Upper lobe of right lung (tissue), 1 donor: ENCODE measurements at regions not wholly inside any gene's neighbourhood (a gene's known extent, or its start where the extent isn't known, plus 50 kb on each side); places are given as distances from the start of the nearest gene placed in this dataset.

ENCODE experiments used
- ATAC-seq: fragments of 200-7000 bp; cut with Tn5 transposase; one replicate; pipeline ENCODE4 v1.9.1; 2020; ENCODE audit warnings: mild to moderate bottlenecking, moderate library complexity
- DNase-seq: peaks from one replicate; pipeline ENCODE4 v3.0.0-alpha.2; 2020
- H3K27ac ChIP-seq: fragments of 200-600 bp; one replicate; pipeline ENCODE4 v1.8.0; 2022
- H3K27me3 ChIP-seq: fragments of 200-600 bp; one replicate; pipeline ENCODE4 v1.8.0; 2022; ENCODE audit warnings: mild to moderate bottlenecking
- H3K36me3 ChIP-seq: fragments of 200-600 bp; one replicate; pipeline ENCODE4 v1.8.0; 2022
- H3K4me1 ChIP-seq: fragments of 200-600 bp; one replicate; pipeline ENCODE4 v1.8.0; 2022
- H3K4me3 ChIP-seq: fragments of 200-600 bp; one replicate; pipeline ENCODE4 v1.8.0; 2022; ENCODE audit warnings: mild to moderate bottlenecking
- H3K9me3 ChIP-seq: fragments of 200-600 bp; one replicate; pipeline ENCODE4 v1.8.0; 2022
- intact Hi-C: fragments of 100-400 bp; cut with DNase I; formaldehyde crosslinking; loops from one replicate; pipeline ENCODE4 v1.11.0; 2022
- TF ChIP-seq, protein P1 (sequence below): fragments of 200-600 bp; IDR thresholded peaks from one replicate; pipeline ENCODE4 v1.8.0; 2022; ENCODE audit warnings: antibody characterized with exemption
- donor health status: DM: no; HTN: yes; CAD: no; lungs with severe emphysema.

DNA sequence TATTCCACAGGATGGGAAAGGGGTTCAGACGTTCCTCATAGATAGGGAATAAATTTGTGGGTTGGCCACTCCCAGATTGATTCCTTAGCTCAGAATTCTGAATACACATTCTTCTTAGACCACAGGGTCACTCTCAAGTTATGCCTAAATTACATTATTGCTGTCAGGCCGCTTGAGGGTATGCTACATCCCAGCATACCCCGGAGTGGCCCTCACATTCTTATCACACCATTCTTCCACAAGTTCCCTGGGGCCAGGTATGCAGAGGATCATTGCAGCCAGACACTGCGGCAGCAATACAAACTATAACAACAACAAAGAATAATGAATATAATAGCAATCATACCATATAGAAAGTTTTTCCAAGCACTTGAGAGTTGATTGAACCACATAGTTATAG is 237.9 kb upstream of the SOX4 start:
- Histone ChIP-seq H3K4me1 (no peaks in the 10 kb centered on the region), H3K27ac (no peak overlapping the region), H3K4me3 (no peak overlapping the region), H3K36me3 (no peaks in the 10 kb centered on the region), H3K9me3 (no peaks in the 10 kb centered on the region), H3K27me3 (no peaks in the 10 kb centered on the region)
- TF ChIP-seq, protein P1, sequence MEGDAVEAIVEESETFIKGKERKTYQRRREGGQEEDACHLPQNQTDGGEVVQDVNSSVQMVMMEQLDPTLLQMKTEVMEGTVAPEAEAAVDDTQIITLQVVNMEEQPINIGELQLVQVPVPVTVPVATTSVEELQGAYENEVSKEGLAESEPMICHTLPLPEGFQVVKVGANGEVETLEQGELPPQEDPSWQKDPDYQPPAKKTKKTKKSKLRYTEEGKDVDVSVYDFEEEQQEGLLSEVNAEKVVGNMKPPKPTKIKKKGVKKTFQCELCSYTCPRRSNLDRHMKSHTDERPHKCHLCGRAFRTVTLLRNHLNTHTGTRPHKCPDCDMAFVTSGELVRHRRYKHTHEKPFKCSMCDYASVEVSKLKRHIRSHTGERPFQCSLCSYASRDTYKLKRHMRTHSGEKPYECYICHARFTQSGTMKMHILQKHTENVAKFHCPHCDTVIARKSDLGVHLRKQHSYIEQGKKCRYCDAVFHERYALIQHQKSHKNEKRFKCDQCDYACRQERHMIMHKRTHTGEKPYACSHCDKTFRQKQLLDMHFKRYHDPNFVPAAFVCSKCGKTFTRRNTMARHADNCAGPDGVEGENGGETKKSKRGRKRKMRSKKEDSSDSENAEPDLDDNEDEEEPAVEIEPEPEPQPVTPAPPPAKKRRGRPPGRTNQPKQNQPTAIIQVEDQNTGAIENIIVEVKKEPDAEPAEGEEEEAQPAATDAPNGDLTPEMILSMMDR = no peak
- DNase-seq (no peak), ATAC-seq (no peak)
- intact Hi-C loops = no loop called here

GRCh38 chr6:21357262-21357661 is 236.3 kb upstream of the SOX4 start:
- Histone ChIP-seq H3K9me3 (no peaks in the 10 kb centered on the region), H3K4me1 (no peaks in the 10 kb centered on the region), H3K4me3 (no peak overlapping the region), H3K36me3 (no peaks in the 10 kb centered on the region), H3K27ac (no peak overlapping the region), H3K27me3 (no peaks in the 10 kb centered on the region)
- TF ChIP-seq, protein P1 = no peak
- intact Hi-C loops = no loop called here
- no peak for ATAC-seq
- no peak for DNase-seq

- no peaks in the 10 kb centered on the region for H3K36me3 ChIP-seq
- TF ChIP-seq, protein P1 = no peak
- H3K9me3 ChIP-seq = no peaks in the 10 kb centered on the region
- intact Hi-C loops = no loop called here
- no peak for ATAC-seq
- no peak for DNase-seq
- H3K4me3 ChIP-seq = no peak overlapping the region
- H3K27me3 ChIP-seq = no peaks in the 10 kb centered on the region
- no peak overlapping the region for H3K27ac ChIP-seq
- no peaks in the 10 kb centered on the region for H3K4me1 ChIP-seq
Measured at GRCh38 chr6:21359926-21360325, 233.6 kb upstream of the SOX4 start.

- Histone ChIP-seq H3K9me3 (no peaks in the 10 kb centered on the region), H3K4me1 (no peaks in the 10 kb centered on the region), H3K27ac (no peak overlapping the region), H3K4me3 (no peak overlapping the region), H3K27me3 (no peaks in the 10 kb centered on the region), H3K36me3 (no peaks in the 10 kb centered on the region)
- intact Hi-C loops = no loop called here
- TF ChIP-seq, protein P1 = no peak
- ATAC-seq (peak; percentile 65), DNase-seq (no peak)
Measured at GRCh38 chr6:21360336-21360735, 233.2 kb upstream of the SOX4 start.

DNA sequence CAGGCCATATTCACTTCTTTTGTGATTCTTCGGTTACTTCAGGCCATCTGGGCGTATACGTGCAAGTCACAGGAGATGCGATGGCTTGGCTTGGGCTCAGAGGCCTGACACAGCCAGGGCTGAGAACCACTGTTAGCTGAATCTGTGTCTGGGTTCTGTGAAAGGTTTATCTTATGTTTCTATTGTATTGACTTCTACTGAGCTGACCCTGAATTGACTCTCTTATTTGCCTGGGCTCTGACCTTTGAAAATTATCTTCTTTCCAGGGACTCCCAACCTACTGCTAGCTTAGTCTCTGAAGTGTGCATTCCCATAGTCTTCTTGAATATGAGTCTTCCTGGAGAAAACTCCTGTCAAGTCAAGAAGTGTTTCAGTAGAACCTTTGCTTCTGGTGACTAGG is 226.4 kb upstream of the SOX4 start:
- H3K36me3 ChIP-seq = no peaks in the 10 kb centered on the region
- H3K27ac ChIP-seq = no peak overlapping the region
- H3K27me3 ChIP-seq = no peaks in the 10 kb centered on the region
- no peaks in the 10 kb centered on the region for H3K9me3 ChIP-seq
- no peak overlapping the region for H3K4me3 ChIP-seq
- TF ChIP-seq, protein P1 = no peak
- H3K4me1 ChIP-seq = peaks cover 9% of the 10 kb centered on the region
- ATAC-seq (no peak), DNase-seq (no peak)
- intact Hi-C loops = no loop called here

GRCh38 chr6:21367649-21368154 is 225.8 kb upstream of the SOX4 start:
- Histone ChIP-seq H3K4me3 (no peak overlapping the region), H3K4me1 (peaks cover 11% of the 10 kb centered on the region), H3K27me3 (no peaks in the 10 kb centered on the region), H3K9me3 (no peaks in the 10 kb centered on the region), H3K36me3 (no peaks in the 10 kb centered on the region), H3K27ac (no peak overlapping the region)
- ATAC-seq (no peak), DNase-seq (no peak)
- TF ChIP-seq, protein P1 = no peak
- intact Hi-C loops = no loop called here
